CD4-positive, alpha-beta T cell treated with Interleukin-2 at 100 ng/mL for 4 hours (primary cell): ENCODE measurements at regions not wholly inside any gene's neighbourhood (a gene's known extent, or its start where the extent isn't known, plus 50 kb on each side); places are given as distances from the start of the nearest gene placed in this dataset.
"Not testable (repeated sequence)": the region's sequence is repeated elsewhere in the genome, so short reads cannot be mapped to it uniquely, and the experiment has no call there.

Experiments
- DNase-seq: peaks from one replicate; pipeline ENCODE4 v3.0.0-alpha.2; 2020; ENCODE audit warnings: low spot score

- DNase-seq = no peak
Measured at GRCh38 chr16:79864032-79864780, 263.7 kb upstream of the MAF start.

GRCh38 chr16:79863128-79864031 is 262.8 kb upstream of the MAF start:
- DNase-seq = no peak

- no peak for DNase-seq
Measured at GRCh38 chr16:79862601-79863000, 262.1 kb upstream of the MAF start.

- DNase-seq = no peak
Measured at GRCh38 chr16:79856581-79856980, 256.0 kb upstream of the MAF start.

- DNase-seq = no peak
Measured at GRCh38 chr16:79850348-79850747, 249.8 kb upstream of the MAF start.

GRCh38 chr16:79849119-79849518 is 248.6 kb upstream of the MAF start:
- no peak for DNase-seq

- DNase-seq = no peak
Measured at GRCh38 chr16:79848719-79849118, 248.2 kb upstream of the MAF start.

- DNase-seq = no peak
Measured at GRCh38 chr16:79847569-79847968, 247.0 kb upstream of the MAF start.

- no peak for DNase-seq
Measured at GRCh38 chr16:79847101-79847500, 246.6 kb upstream of the MAF start.

GRCh38 chr16:79845734-79846135 is 245.2 kb upstream of the MAF start:
- no peak for DNase-seq

GRCh38 chr16:79845033-79845733 is 244.6 kb upstream of the MAF start:
- DNase-seq = no peak

- no peak for DNase-seq
Measured at GRCh38 chr16:79844603-79845002, 244.1 kb upstream of the MAF start.

- DNase-seq = no peak
Measured at GRCh38 chr16:79843631-79844043, 243.1 kb upstream of the MAF start.

- DNase-seq = no peak
Measured at GRCh38 chr16:79843145-79843544, 242.6 kb upstream of the MAF start.

GRCh38 chr16:79842197-79842596 is 241.7 kb upstream of the MAF start:
- no peak for DNase-seq

GRCh38 chr16:79839466-79840341 is 239.2 kb upstream of the MAF start:
- DNase-seq = no peak

GRCh38 chr16:79838496-79839259 is 238.1 kb upstream of the MAF start:
- no peak for DNase-seq

GRCh38 chr16:79836144-79836543 is 235.6 kb upstream of the MAF start:
- DNase-seq = no peak

- DNase-seq = no peak
Measured at GRCh38 chr16:79835194-79835593, 234.7 kb upstream of the MAF start.

GRCh38 chr16:79834720-79835119 is 234.2 kb upstream of the MAF start:
- DNase-seq = no peak

- not testable (repeated sequence) for DNase-seq
Measured at GRCh38 chr16:79834003-79834402, 233.5 kb upstream of the MAF start.
